Naive thymus-derived CD4-positive, alpha-beta T cell (primary cell): ENCODE measurements at regions not wholly inside any gene's neighbourhood (a gene's known extent, or its start where the extent isn't known, plus 50 kb on each side); places are given as distances from the start of the nearest gene placed in this dataset.

ENCODE experiments used
- ATAC-seq: fragments of 150-1000 bp; cut with Tn5 transposase; 2 replicates; pipeline ENCODE4 v1.10.0; 2021; ENCODE audit warnings: mild to moderate bottlenecking, moderate library complexity
- CTCF ChIA-PET: fragments of 350-600 bp; sonication (Branson Sonifier 250); formaldehyde crosslinking; loops from one replicate; lab custom pipeline; 2021; ENCODE audit warnings: antibody characterized with exemption; lab: Charles Lee
- POLR2A ChIA-PET: fragments of 350-600 bp; sonication (Branson Sonifier 250); formaldehyde crosslinking; loops from one replicate; lab custom pipeline; 2021; ENCODE audit warnings: antibody characterized with exemption, inconsistent platforms; lab: Charles Lee
- DNase-seq, 9 donors: peaks; one replicate each; pipeline versions ENCODE4 v3.0.0 to v3.0.0-alpha.2; 2020 to 2022; ENCODE audit warnings: mixed read lengths in 1 of 9
- H3K27ac ChIP-seq: one replicate; pipeline ENCODE4 v1.7.0; 2013; ENCODE audit warnings: mild to moderate bottlenecking, low read depth, low read length, moderate library complexity
- H3K27me3 ChIP-seq, 2 donors: one replicate each; pipeline ENCODE4 v1.7.0; 2013; ENCODE audit warnings: low read length in 2 of 2, mild to moderate bottlenecking in 2 of 2, moderate library complexity in 2 of 2; ENCODE audit not compliant: control insufficient read depth in 2 of 2, insufficient read depth in 2 of 2
- H3K36me3 ChIP-seq, 3 experiments: 1 replicate in 2 of 3; 2 replicates in 1 of 3; pipeline ENCODE4 v1.7.0; 2013; ENCODE audit warnings: low read length in 3 of 3, mild to moderate bottlenecking in 3 of 3, moderate library complexity in 1 of 3; ENCODE audit not compliant: insufficient read depth in 3 of 3, control insufficient read depth in 2 of 3
- H3K4me1 ChIP-seq, 2 donors: one replicate each; pipeline ENCODE4 v1.7.0; 2013; ENCODE audit warnings: low read length in 2 of 2, mild to moderate bottlenecking in 2 of 2, moderate library complexity in 1 of 2; ENCODE audit not compliant: control insufficient read depth in 2 of 2, insufficient read depth in 2 of 2
- H3K4me3 ChIP-seq: 2 replicates; pipeline ENCODE4 v1.7.0; 2013; ENCODE audit warnings: mild to moderate bottlenecking, low read length
- H3K9me3 ChIP-seq, 3 experiments: 1 replicate in 2 of 3; 2 replicates in 1 of 3; pipeline ENCODE4 v1.7.0; 2013; ENCODE audit warnings: low read length in 3 of 3; ENCODE audit not compliant: control insufficient read depth in 2 of 3
- H3K27ac Mint-ChIP-seq, 9 donors: one replicate each; pipeline ENCODE4 v1.8.0; 2020 to 2022; ENCODE audit warnings: mixed read lengths in 9 of 9, mild to moderate bottlenecking in 8 of 9, moderate library complexity in 5 of 9, inconsistent platforms in 2 of 9
- H3K27me3 Mint-ChIP-seq, 5 donors: one replicate each; pipeline ENCODE4 v1.8.0; 2021 to 2022; ENCODE audit warnings: mixed read lengths in 5 of 5, mild to moderate bottlenecking in 1 of 5
- H3K36me3 Mint-ChIP-seq, 5 donors: one replicate each; pipeline ENCODE4 v1.8.0; 2020 to 2022; ENCODE audit warnings: mixed read lengths in 5 of 5, mild to moderate bottlenecking in 3 of 5, inconsistent platforms in 1 of 5
- H3K4me1 Mint-ChIP-seq, 7 donors: one replicate each; pipeline ENCODE4 v1.8.0; 2020 to 2022; ENCODE audit warnings: mixed read lengths in 7 of 7, mild to moderate bottlenecking in 3 of 7, inconsistent platforms in 1 of 7
- H3K4me3 Mint-ChIP-seq, 10 donors: one replicate each; pipeline ENCODE4 v1.8.0; 2020 to 2022; ENCODE audit warnings: mild to moderate bottlenecking in 10 of 10, mixed read lengths in 10 of 10, moderate library complexity in 6 of 10, inconsistent platforms in 2 of 10
- H3K9me3 Mint-ChIP-seq, 11 donors: one replicate each; pipeline ENCODE4 v1.8.0; 2020 to 2022; ENCODE audit warnings: mixed read lengths in 11 of 11, mild to moderate bottlenecking in 4 of 11, inconsistent platforms in 1 of 11, moderate library complexity in 1 of 11
- intact Hi-C, 2 donors: fragments of 100-400 bp; cut with micrococcal nuclease; formaldehyde crosslinking; loops; one replicate each; pipeline ENCODE4 v1.15.1; 2023

GRCh38 chrX:45781901-45782553, 581.4 kb upstream of the DIPK2B start:
- Histone ChIP-seq H3K4me1 (no peaks in the 10 kb centered on the region), H3K27me3 (no peaks in the 10 kb centered on the region), H3K36me3 (no peaks in the 10 kb centered on the region), H3K27ac (no peak overlapping the region), H3K4me3 (no peak overlapping the region), H3K9me3 (no peaks in the 10 kb centered on the region)
- no peak overlapping the region for H3K4me3 Mint-ChIP-seq
- peaks cover 0 to 73% (median 4%) of the 10 kb centered on the region in 7 donors for H3K4me1 Mint-ChIP-seq
- no peak for DNase-seq
- intact Hi-C loops = loop anchor here (1.0 to 2.0 kb wide), 3 partner anchors 11 to 267 kb away; no protein-coding TSS in a partner anchor
- H3K9me3 Mint-ChIP-seq = peaks cover 0 to 2% (median 0%) of the 10 kb centered on the region in 11 donors
- no peaks in the 10 kb centered on the region for H3K27me3 Mint-ChIP-seq
- POLR2A ChIA-PET = interaction anchor here (0.6 kb wide), 1 partner anchor 14 kb away, joined by 3 read pairs; no protein-coding TSS in a partner anchor
- CTCF ChIA-PET = no interaction called here
- H3K27ac Mint-ChIP-seq = peak overlapping the region in 1 of 9 donors; percentile 62
- ATAC-seq = peak; percentile 37
- peaks cover 0 to 18% (median 0%) of the 10 kb centered on the region in 5 donors for H3K36me3 Mint-ChIP-seq

- Histone ChIP-seq H3K27me3 (no peaks in the 10 kb centered on the region), H3K36me3 (no peaks in the 10 kb centered on the region), H3K4me3 (no peak overlapping the region), H3K9me3 (no peaks in the 10 kb centered on the region), H3K4me1 (no peaks in the 10 kb centered on the region), H3K27ac (no peak overlapping the region)
- intact Hi-C loops = no loop called here
- ChIA-PET CTCF (no interaction called here), POLR2A (no interaction called here)
- ATAC-seq (no peak), DNase-seq (no peak)
- H3K4me1 Mint-ChIP-seq = peaks cover 0 to 76% (median 5%) of the 10 kb centered on the region in 7 donors
- H3K36me3 Mint-ChIP-seq = peaks cover 0 to 19% (median 0%) of the 10 kb centered on the region in 5 donors
- H3K4me3 Mint-ChIP-seq = no peak overlapping the region
- no peaks in the 10 kb centered on the region for H3K27me3 Mint-ChIP-seq
- no peak overlapping the region for H3K27ac Mint-ChIP-seq
- no peaks in the 10 kb centered on the region for H3K9me3 Mint-ChIP-seq
Measured at GRCh38 chrX:45778616-45779015, 577.9 kb upstream of the DIPK2B start.

GRCh38 chrX:45777366-45777765, 576.7 kb upstream of the DIPK2B start:
- Mint-ChIP-seq H3K27me3 (no peaks in the 10 kb centered on the region), H3K36me3 (peaks cover 0 to 19% (median 0%) of the 10 kb centered on the region in 5 donors), H3K4me1 (peaks cover 4 to 77% (median 7%) of the 10 kb centered on the region in 7 donors), H3K4me3 (peak overlapping the region in 1 of 10 donors; percentile 28), H3K27ac (peak overlapping the region in 3 of 9 donors; percentile 5 to 21 (median 11)), H3K9me3 (no peaks in the 10 kb centered on the region)
- no peak for DNase-seq
- peaks cover 0 to 11% of the 10 kb centered on the region in 2 donors for H3K4me1 ChIP-seq
- H3K27ac ChIP-seq = no peak overlapping the region
- no peaks in the 10 kb centered on the region for H3K27me3 ChIP-seq
- H3K9me3 ChIP-seq = no peaks in the 10 kb centered on the region
- POLR2A ChIA-PET = interaction anchor here (0.6 to 1.1 kb wide), 2 partner anchors 11 to 30 kb away, joined by 3 read pairs; no protein-coding TSS in a partner anchor
- intact Hi-C loops = loop anchor here in 1 of 2 donors (1.0 kb wide), 1 partner anchor 262 kb away; no protein-coding TSS in a partner anchor
- CTCF ChIA-PET = no interaction called here
- no peak overlapping the region for H3K4me3 ChIP-seq
- ATAC-seq = no peak
- H3K36me3 ChIP-seq = no peaks in the 10 kb centered on the region

- H3K27me3 ChIP-seq = no peaks in the 10 kb centered on the region
- Mint-ChIP-seq H3K27me3 (no peaks in the 10 kb centered on the region), H3K27ac (no peak overlapping the region), H3K4me3 (no peak overlapping the region), H3K36me3 (peaks cover 0 to 16% (median 0%) of the 10 kb centered on the region in 5 donors), H3K4me1 (peaks cover 13 to 79% (median 25%) of the 10 kb centered on the region in 7 donors), H3K9me3 (no peaks in the 10 kb centered on the region)
- no peak for ATAC-seq
- H3K36me3 ChIP-seq = no peaks in the 10 kb centered on the region
- no peaks in the 10 kb centered on the region for H3K9me3 ChIP-seq
- H3K4me3 ChIP-seq = no peak overlapping the region
- DNase-seq = no peak
- ChIA-PET CTCF (no interaction called here), POLR2A (interaction anchor here (8.6 kb wide), 1 partner anchor 31 kb away, joined by 42 read pairs; no protein-coding TSS in a partner anchor)
- no peak overlapping the region for H3K27ac ChIP-seq
- intact Hi-C loops = no loop called here
- H3K4me1 ChIP-seq = peaks cover 7 to 27% of the 10 kb centered on the region in 2 donors
Measured at GRCh38 chrX:45775468-45775867, 574.8 kb upstream of the DIPK2B start.

GRCh38 chrX:45774961-45775360, 574.3 kb upstream of the DIPK2B start:
- Histone ChIP-seq H3K27ac (no peak overlapping the region), H3K9me3 (no peaks in the 10 kb centered on the region), H3K4me1 (peaks cover 7 to 27% of the 10 kb centered on the region in 2 donors), H3K36me3 (no peaks in the 10 kb centered on the region), H3K4me3 (no peak overlapping the region), H3K27me3 (no peaks in the 10 kb centered on the region)
- DNase-seq (no peak), ATAC-seq (no peak)
- ChIA-PET POLR2A (interaction anchor here (8.6 kb wide), 1 partner anchor 31 kb away, joined by 42 read pairs; no protein-coding TSS in a partner anchor), CTCF (no interaction called here)
- Mint-ChIP-seq H3K36me3 (peaks cover 0 to 12% (median 0%) of the 10 kb centered on the region in 5 donors), H3K9me3 (no peaks in the 10 kb centered on the region), H3K4me1 (peaks cover 14 to 78% (median 30%) of the 10 kb centered on the region in 7 donors), H3K27me3 (no peaks in the 10 kb centered on the region), H3K4me3 (no peak overlapping the region), H3K27ac (peak overlapping the region in 2 of 9 donors; percentile 12 to 23)
- intact Hi-C loops = no loop called here

GRCh38 chrX:45773572-45773971, 572.9 kb upstream of the DIPK2B start:
- peak overlapping the region in 7 of 9 donors; percentile 18 to 97 (median 23) for H3K27ac Mint-ChIP-seq
- DNase-seq (no peak), ATAC-seq (no peak)
- no peaks in the 10 kb centered on the region for H3K9me3 Mint-ChIP-seq
- POLR2A ChIA-PET = interaction anchor here (0.6 to 8.6 kb wide), 4 partner anchors 16 to 819 kb away, joined by 3 to 47 read pairs (median 22); no protein-coding TSS in a partner anchor
- Histone ChIP-seq H3K27ac (no peak overlapping the region), H3K27me3 (no peaks in the 10 kb centered on the region), H3K36me3 (no peaks in the 10 kb centered on the region), H3K4me3 (no peak overlapping the region), H3K4me1 (peaks cover 7 to 27% of the 10 kb centered on the region in 2 donors), H3K9me3 (no peaks in the 10 kb centered on the region)
- H3K4me1 Mint-ChIP-seq = peaks cover 10 to 71% (median 32%) of the 10 kb centered on the region in 7 donors
- intact Hi-C loops = no loop called here
- peaks cover 0 to 14% (median 0%) of the 10 kb centered on the region in 5 donors for H3K36me3 Mint-ChIP-seq
- CTCF ChIA-PET = no interaction called here
- H3K4me3 Mint-ChIP-seq = no peak overlapping the region
- no peaks in the 10 kb centered on the region for H3K27me3 Mint-ChIP-seq
